GM19395 (cell line): ENCODE measurements at regions not wholly inside any gene's neighbourhood (a gene's known extent, or its start where the extent isn't known, plus 50 kb on each side); places are given as distances from the start of the nearest gene placed in this dataset.
"Not testable (repeated sequence)": the region's sequence is repeated elsewhere in the genome, so short reads cannot be mapped to it uniquely, and the experiment has no call there.

Experiments
- ATAC-seq: cut with Tn5 transposase; IDR thresholded peaks from one replicate; pipeline ENCODE4 v1.9.1; 2021; ENCODE audit warnings: mild to moderate bottlenecking, moderate library complexity; ENCODE audit not compliant: unreplicated experiment

DNA sequence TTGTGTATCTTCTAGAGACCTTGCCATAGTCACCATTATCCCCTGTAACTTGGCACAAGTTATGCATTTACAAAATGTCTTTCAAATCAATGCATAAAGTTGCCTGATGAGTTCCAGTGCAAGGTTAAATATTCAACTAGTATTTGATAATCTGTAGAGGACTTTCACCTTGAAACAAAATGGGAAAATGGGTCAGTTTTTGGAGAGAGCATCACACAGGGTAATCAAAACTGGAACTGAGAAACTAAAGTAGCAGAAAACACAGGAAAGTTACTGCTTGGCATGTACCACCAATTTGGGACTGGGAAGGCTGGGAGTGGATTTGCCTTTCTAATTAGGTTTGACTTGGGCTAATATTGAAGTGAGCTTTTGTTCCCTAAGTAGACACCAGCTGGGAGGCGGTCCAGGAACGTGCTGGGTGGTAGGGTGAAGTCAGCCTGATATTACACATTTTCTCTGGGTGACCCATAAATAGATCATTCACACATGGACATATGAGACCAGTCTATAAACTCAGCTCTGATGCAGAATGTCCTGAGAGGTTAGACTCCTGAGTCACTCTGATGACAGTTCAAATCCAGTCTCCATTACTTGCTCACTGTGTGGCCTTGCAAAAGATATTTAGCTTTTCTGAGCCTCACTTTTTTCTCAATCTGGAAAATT, 152.3 kb downstream of the PCTP start:
- no peak for ATAC-seq

DNA sequence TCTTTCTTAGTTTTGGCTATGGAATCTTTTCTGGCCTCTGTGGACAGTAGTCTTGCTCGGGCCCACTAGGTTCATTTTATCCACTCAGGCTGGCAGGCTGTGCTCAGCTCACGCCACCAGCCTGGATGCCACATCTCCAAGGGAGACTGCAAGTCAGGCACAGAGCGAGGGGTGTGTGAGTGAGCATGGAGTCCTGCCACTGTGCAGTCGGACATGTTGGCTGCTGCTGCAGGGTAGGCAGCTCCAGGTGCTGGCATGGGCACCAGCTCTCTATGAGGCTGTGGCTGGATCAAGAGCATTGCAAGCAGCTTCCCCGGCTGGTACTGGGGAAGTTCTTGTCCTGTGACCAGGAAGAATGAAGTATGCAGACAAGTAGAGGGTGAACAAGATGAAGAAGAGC, 158.9 kb downstream of the PCTP start:
- ATAC-seq: no peak

DNA sequence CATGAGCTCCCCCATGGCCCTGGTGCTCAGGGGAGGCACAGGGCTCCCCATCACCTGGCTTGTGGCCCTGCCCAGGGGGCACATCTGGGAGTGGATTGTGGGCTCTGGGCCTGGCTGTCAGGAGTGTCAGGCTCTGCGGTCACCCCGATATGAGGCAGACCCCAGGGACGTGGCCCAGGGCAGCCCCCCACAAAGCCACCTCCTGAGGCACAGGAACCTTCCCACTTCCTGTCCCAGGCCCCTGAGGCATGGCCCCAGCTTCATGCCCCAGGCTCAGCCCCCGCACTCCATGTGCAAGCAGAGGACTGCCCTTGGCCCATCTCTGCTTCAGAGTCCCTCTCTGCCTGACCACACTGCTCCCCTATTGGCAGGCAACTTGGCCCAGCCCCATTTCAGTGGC, 160.3 kb downstream of the PCTP start:
- ATAC-seq: no peak

DNA sequence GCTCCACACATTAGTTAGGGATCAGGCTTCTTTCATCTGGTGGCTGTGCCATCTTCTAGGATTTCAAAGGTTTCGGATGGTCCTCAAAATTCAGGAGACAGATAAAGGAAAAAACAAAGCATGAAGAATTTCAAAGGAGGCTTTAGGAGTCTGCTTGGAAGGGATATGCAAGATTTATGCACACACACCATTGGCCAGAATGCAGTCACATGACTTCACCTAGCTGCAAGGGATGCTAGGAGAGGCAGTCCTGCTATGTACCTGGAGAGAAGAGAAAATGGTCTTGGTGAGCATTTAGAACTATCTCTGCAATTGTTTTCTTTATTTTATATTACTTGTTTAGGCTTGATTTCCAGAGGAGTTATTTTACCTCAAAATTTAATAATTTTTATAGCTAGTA, 174.6 kb downstream of the PCTP start:
- no peak for ATAC-seq

DNA sequence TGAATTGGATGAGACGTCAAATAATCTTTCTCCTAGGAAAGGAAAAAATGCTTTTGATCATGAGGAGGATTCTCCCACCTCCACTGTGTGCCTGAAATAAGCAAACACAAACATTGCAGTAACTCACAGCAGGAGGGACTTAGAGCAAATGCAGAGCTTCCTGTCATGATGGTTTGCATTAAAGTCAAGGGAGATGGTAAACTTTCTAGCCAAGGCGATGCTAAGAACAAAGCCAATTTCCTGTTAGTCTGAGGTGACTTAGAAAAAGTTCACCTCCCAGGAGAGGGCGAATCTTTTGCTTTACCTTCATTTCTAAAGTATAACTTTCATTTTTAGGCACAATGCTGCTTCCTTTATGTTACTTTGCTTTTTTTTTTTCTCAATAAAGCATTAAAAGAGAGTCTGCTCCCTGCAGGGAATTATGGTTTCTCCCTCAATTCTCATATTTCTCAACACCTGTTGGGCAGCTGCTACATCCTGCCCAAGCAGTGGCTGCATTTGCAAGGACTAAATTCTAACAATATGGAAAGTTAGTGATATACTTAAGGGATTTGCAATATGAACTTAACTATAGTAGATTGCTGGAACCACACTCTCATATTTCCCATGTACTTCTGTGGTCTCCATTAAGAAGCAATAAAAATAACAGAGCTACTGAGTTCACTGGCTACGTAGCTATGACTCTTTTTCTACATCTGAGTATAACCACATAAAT, 175.6 kb downstream of the PCTP start:
- no peak for ATAC-seq

DNA sequence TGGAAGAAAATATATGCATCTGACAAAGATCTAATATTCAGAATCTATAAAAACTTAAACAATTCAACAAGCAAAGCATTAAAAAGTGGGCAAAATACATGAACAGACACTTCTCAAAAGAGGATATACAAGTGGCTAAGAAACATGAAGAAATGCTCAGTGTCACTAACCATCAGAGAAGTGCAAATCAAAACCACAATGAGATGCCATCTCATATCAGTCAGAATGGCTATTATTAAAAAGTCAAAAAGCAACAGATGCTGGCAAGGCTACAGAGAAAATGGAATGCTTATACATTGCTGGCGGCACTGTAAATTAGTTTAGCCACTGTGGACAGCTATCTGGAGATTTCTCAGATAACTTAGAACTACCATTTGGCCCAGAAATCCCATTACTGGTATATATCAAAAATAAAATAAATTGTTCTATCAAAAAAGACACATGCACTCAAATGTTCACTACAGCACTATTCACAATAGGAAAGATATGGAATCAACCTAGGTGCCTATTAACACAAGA, 179.5 kb downstream of the PCTP start:
- ATAC-seq: no peak

DNA sequence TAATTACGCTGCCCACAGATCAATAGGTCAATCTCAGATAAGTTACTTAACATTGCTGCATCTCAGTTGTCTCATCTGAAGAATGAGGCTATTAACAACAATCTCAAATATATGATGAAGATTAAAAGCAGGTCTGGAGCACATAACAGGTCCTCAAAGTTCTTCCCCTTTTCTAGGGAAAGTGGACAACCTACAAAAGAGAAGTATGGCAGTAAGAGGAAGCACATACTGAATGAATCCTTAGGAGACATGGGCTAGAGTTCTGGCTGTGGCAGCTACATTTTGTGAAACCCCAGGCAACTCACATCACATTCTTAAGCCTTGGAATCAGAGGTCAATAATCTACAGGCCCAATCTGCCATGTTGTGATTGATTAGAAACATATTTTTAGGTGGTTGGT, 180.6 kb downstream of the PCTP start:
- ATAC-seq: no peak

DNA sequence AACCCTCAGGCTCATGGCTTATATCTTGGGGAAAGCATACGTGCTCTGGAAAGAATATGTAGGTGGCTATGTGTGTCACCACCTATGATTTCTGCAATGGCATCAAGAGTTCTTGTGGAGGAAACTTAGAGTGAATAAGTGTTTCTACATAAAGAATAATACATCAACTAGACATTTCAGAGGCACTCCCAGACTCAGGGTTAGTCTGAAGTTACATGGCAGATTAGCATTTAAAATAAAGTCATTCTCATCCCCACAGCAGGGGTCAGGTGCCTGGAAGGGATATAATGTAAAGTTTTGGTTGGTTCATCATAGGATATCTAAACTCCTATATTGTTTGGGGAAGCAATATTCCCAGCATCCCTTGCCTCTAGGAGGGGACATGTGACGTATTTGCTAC, 182.1 kb downstream of the PCTP start:
- ATAC-seq: no peak

DNA sequence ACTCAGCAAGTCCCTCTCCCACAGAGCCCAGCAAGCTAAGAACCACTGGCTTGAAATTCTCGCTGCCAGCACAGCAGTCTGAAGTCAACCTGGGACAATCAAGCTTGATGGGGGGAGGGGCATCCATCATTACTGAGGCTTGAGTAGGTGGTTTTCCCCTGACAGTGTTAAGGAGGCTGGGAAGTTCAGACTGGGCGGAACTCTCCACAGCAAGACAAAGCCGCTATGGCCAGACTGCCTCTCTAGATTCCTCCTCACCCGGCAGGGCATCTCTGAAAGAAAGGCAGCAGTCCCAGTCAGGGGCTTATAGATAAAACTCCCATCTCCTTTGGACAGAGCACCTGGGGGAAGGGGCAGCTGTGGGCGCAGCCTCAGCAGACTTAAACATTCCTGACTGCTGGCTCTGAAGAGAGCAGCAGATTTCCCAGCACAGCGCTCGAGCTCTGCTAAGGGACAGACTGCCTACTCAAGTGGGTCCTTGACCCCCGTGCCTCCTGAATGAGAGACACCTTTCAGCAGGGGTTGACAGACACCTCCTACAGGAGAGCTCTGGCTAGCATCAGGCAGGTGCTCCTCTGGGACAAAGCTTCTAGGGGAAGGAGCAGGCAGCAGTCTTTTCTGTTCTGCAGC, 188.4 kb downstream of the PCTP start:
- not testable (repeated sequence) for ATAC-seq

DNA sequence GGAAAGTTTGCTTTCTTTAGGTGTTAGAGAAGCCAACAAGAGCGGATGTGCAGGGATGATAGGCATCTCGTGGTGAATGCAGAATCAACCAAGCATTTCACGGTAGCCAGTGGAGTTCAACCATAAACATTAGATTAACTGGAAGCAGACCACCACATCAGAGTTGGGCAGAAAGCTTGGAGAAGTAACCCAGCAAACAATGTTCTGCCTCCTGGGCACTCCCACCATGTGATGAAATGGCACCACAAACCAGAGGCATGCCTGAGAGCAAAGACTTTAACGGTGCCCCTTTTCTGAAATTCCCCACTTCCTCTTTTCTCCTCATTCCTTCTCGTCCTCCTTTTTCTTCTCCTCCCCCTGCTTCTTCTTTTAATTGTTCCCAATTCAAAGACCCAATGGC, 193.5 kb upstream of the ANKFN1 start:
- ATAC-seq: no peak

DNA sequence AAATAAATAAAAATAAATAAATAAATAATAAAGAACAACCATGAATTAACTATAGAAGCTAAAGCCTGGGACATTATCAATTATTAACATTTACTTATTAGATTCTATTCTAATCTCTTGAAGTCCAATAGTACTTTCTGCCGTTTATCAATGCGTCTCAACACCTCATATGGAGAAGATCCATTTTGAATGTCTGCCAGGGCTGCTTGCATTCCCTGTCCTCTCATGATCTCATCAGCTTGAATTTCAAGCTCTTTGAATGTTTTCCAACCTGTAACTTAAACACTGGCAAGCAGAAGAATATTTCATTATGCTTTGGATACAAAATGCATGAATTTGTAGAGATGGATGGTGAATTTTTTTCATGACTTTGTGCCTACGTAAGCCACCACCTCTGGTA, 191.9 kb upstream of the ANKFN1 start:
- no peak for ATAC-seq

DNA sequence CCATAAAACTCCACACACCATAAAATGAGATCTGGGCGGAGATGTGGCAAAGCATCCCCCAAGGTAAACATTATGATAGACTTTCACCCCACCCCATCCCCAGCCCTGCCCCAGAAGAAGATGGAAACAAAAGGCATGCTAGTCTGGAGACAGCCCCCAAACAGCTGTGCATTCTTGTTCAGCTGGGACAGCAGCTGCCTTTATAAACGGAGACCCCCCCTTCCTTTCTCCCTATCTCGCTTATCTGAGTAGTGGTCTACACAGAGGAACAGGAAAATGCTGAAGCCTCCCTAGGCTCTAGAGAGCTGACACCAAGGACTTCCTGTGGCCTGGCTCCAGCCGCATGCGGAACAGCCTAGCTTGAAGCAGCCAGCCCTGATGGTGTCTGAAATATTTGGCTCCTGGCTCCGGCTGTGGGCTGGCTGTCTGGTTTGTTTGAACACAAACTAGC, 190.3 kb upstream of the ANKFN1 start:
- no peak for ATAC-seq

DNA sequence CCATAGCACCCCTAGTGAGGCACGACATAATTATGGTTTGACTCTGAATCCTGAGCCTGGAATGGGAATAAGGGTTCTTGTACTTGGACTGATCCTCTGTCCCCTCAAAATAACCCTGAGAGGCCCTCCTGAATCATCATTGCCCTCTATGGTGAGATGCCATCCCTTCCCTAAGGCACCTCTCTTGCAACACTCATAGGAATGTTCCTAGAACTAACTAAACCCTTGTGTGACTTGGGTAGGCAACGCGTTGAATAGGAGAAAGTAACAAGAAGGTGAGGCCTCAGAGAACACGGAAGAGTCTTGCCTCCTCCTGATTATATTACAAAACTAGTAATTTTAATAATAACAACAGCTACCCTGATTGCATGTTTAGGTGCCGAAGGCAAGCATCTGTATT, 189.1 kb upstream of the ANKFN1 start:
- no peak for ATAC-seq

DNA sequence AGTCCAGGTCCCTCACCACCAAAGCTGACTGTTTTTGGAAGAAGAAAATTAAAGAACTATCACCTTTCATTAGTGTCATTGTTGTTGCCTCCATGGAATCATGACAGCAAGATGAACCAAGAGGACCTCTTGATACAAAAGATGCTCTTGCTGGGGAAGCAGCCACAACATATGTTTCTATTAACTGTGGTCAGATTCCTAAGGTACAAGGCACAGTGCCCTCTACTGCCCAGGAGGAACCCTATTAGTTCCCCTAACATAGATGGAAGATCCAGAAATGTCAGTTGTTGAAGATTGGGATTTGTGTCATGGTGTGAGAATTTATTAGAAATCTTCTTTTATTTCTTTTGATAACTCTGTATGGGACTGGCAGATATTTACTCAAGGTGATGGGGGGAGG, 188.2 kb upstream of the ANKFN1 start:
- ATAC-seq: no peak

DNA sequence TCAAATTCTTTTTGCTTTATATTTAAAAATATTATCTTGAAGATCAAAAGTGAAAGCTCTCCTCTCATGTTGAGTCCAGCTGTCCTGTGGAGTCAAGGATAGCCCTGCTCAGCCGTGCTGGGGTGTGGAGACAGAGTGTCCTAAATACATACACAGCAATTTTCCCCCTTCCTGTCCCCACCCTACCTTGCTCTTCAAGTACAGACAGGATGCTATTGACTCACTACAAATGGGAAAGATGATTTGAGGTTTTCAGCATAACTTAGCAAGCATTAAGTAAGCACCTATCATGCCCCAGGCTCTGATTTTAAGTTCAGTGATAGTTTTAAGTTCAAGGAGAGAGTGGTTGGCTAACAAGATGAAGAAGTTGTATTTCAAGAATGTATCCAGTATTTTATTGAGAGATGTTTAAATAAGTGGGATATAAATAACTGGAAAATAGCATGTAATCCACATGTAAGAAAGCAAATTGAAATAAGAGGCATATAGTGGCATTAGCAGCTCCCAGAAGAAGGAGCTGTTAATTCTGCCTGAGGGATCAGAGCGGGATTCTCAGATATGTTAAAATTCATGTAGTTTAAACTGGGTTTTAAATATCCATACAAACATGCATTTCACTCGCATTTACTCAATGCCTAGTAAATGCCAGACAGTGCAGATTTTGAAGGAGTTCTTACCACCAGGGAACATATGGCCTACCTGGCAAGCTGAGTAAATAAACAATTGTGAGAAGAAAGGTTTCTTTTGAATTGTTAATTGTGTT, 183.5 kb upstream of the ANKFN1 start:
- no peak for ATAC-seq

DNA sequence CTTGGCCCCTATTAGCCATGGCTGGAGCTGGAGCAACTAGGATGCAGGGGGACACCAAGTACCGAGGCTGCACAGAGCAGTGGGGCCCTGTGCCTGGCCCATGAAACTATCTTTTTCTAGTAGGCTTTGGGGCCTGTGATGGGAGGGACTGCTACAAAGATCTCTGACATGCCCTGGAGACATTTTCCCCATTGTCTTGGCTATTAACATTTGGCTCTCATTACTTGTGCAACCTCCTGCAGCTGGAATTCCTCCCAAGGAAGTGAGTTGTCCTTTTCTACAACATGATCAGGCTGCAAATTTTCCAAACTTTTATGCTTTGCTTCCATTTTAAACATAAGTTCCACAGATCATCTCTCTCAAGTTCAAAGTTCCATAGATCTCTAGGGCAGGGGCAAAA, 174.7 kb upstream of the ANKFN1 start:
- no peak for ATAC-seq

DNA sequence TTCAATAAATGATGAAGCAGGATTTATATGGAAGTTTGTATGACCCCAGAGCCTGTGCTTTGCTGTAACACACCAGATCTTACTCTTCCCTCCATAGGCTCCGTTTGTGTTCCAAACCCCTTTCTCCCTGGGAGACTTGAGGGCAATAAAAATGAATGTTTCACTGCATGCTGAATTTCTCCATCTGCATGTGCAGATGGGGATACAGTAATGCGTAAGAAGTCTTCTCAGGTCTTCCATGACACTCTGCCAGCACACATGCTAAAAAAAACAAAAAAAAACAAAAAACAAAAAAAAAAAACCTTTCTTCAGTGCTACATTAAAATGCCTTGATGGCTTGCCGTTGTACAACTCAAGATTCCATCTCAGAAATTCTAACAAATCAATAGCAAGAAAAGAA, 170.2 kb upstream of the ANKFN1 start:
- no peak for ATAC-seq

DNA sequence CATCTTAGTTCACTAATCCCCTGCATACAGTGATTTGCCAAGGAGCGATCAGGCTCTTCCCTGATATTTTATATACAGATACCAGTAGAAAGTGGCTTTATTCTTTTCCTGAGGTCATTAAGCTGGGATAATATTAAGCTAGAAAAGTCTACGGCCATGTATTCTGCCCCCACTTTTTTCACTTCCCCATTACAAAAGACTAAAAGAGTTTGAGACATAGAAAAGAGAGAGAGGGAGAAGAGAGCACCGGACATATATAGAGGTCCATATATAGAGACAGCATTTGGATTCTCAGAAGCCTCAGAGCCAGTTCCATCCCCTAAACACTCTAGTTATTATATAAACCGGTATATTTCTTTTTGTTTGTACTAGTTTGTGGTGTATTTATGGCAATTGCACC, 166.5 kb upstream of the ANKFN1 start:
- no peak for ATAC-seq

DNA sequence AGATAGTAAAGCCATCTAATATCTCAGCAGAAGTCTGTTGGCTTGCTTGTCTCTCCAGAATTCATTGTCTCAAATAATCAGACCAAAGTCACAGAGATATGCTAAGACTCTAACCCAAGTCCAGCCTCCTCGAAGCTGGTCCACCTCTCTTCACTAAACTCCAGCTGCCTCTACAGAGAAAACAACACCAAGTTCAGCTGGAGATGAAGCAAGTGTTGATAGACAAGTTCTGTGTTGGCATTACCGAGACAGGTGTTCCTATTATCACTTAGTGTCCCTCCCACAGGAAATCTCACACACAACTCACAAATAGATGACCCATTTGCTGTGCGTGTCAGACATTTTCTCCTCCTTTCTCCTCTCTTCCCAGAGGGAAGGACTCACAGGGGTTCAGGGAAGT, 164.4 kb upstream of the ANKFN1 start:
- no peak for ATAC-seq

DNA sequence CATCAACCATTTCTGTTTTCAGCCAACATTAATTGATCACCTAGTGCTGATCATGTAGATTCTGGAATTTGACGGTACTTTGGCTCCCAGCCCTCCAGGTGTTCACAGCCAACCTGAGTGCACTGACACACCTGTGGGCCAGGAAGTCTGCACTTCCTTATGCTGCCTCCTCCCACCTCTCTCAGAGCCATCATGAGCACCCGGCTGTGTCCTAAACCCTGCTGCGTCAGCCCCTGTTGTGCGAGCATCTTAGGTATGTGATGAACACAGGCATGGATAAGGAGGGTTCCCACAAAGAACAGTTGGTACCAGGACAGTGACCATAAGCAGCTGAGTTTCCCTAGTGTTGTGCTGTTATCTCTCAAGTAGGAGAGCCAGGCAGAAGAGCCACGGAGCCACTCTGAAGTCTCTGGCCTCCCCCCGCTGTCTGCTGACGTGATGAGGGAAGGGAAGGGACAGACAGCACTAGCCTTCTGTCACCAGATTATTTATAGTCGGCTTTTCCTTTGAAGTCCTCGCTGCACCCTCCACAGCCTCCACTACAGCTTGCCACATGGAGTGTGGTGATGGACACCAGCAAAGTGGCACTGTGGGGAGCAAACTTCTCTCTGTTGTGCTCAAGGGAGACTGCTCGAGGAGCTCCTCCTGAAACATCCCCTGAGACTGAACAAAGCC, 162.8 kb upstream of the ANKFN1 start:
- ATAC-seq: no peak

DNA sequence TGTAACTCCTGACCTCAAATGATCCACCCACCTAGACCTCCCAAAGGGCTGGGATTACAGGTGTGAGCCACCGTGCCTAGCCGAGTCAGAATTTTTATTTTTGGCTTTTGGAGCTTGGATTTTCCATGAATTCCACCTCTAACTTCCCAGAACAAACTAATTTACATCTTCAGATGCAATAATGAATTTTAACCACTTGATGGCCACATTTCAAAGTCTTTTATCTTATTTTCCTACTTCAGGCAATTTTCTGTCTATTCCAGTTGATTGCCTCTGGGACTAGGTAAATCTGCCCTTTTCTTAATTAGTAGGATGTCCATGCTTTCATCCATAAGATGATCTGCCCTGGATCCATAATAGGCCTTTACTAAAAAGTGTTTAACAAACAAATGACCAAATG, 156.4 kb upstream of the ANKFN1 start:
- ATAC-seq: no peak
